A549 (cell line): ENCODE measurements at regions not wholly inside any gene's neighbourhood (a gene's known extent, or its start where the extent isn't known, plus 50 kb on each side); places are given as distances from the start of the nearest gene placed in this dataset.

Experiments
- ATAC-seq, 2 experiments: fragments of 200-7000 bp in 1 of 2; fragments of >200 bp in 1 of 2; cut with Nextera tagmentation in 1 of 2; cut with Tn5 transposase in 1 of 2; 3 replicates each; pipeline versions ENCODE4 v1.8.0 to v1.9.1; 2018 to 2020; ENCODE audit warnings: mild to moderate bottlenecking in 1 of 2, moderate library complexity in 1 of 2
- CTCF ChIA-PET: fragments of 300-600 bp; sonication (Branson Sonifier 250); formaldehyde crosslinking; extraction: SDS; loops from one replicate; lab custom pipeline; 2021; ENCODE audit warnings: antibody characterized with exemption, inconsistent platforms; lab: Yijun Ruan, JAX
- POLR2A ChIA-PET: fragments of 350-600 bp; formaldehyde crosslinking; extraction: SDS; loops from one replicate; lab custom pipeline; 2021; ENCODE audit warnings: antibody characterized with exemption, inconsistent platforms; lab: Yijun Ruan, JAX
- DNase-seq, 2 experiments: peaks; one replicate each; pipeline versions ENCODE4 v3.0.0 to v3.0.0-alpha.2; 2011 to 2016; ENCODE audit warnings: low read depth in 1 of 2, low spot score in 1 of 2
- FAIRE-seq: peaks from 2 replicates; lab custom pipeline; 2011; peaks lifted over from hg19 to GRCh38; lab: Jason Lieb, UNC
- H3K27ac ChIP-seq, 2 experiments: fragments of >200 bp; sonication (Bioruptor Twin); formaldehyde crosslinking; 3 replicates each; pipeline ENCODE4 v1.5.1; 2016 to 2017
- H3K4me1 ChIP-seq: fragments of >200 bp; sonication (Bioruptor Twin); formaldehyde crosslinking; 3 replicates; pipeline ENCODE4 v1.6.1; 2016
- H3K4me2 ChIP-seq: fragments of >200 bp; sonication (Bioruptor Twin); formaldehyde crosslinking; 3 replicates; pipeline ENCODE4 v1.6.1; 2016
- H3K4me3 ChIP-seq: fragments of >200 bp; sonication (Bioruptor Twin); formaldehyde crosslinking; 3 replicates; pipeline ENCODE4 v1.5.1; 2016
- H3K9me3 ChIP-seq: fragments of >200 bp; sonication (Bioruptor Twin); formaldehyde crosslinking; 3 replicates; pipeline ENCODE4 v1.6.1; 2016
- BHLHE40 ChIP-seq: IDR thresholded peaks from 2 replicates; pipeline ENCODE4 v1.6.1; 2012; ENCODE audit warnings: low read depth, low read length, inconsistent platforms
- CEBPB ChIP-seq, 2 experiments: fragments of >200 bp in 1 of 2; sonication (Bioruptor Twin) in 1 of 2; formaldehyde crosslinking in 1 of 2; IDR thresholded peaks; 2 replicates each; pipeline ENCODE4 v1.6.1; 2012 to 2016
- CHD2 ChIP-seq: fragments of 150-350 bp; IDR thresholded peaks from 2 replicates; pipeline ENCODE4 v1.6.1; 2014; ENCODE audit warnings: low read length; ENCODE audit not compliant: partially characterized antibody
- E2F6 ChIP-seq: IDR thresholded peaks from 2 replicates; pipeline ENCODE4 v1.6.1; 2012; ENCODE audit warnings: low read depth, borderline replicate concordance
- EHMT2 ChIP-seq: fragments of 200-600 bp; sonication (generic); IDR thresholded peaks from 2 replicates; pipeline ENCODE4 v1.6.1; 2016; ENCODE audit warnings: antibody characterized with exemption, low read depth, mild to moderate bottlenecking, moderate library complexity
- ELK1 ChIP-seq: fragments of 150-350 bp; IDR thresholded peaks from 2 replicates; pipeline ENCODE4 v1.6.1; 2014; ENCODE audit warnings: low read depth, mild to moderate bottlenecking, low read length
- ESRRA ChIP-seq: fragments of 150-350 bp; IDR thresholded peaks from 2 replicates; pipeline ENCODE4 v1.6.1; 2014; ENCODE audit warnings: mild to moderate bottlenecking, low read length, borderline replicate concordance
- FOSB ChIP-seq: fragments of 250-450 bp; sonication (Bioruptor Pico); IDR thresholded peaks from 2 replicates; pipeline ENCODE4 v1.5.0; 2020; ENCODE audit warnings: mild to moderate bottlenecking, moderate library complexity
- HEYL ChIP-seq: fragments of 250-450 bp; sonication (Bioruptor Pico); IDR thresholded peaks from 2 replicates; pipeline ENCODE4 v1.8.0; 2021; ENCODE audit warnings: mild to moderate bottlenecking, moderate library complexity
- KDM5A ChIP-seq: fragments of 200-600 bp; sonication (generic); IDR thresholded peaks from 2 replicates; pipeline ENCODE4 v1.6.1; 2016; ENCODE audit warnings: antibody characterized with exemption, mild to moderate bottlenecking
- MYC ChIP-seq: IDR thresholded peaks from 2 replicates; pipeline ENCODE4 v1.6.1; 2012; ENCODE audit warnings: mild to moderate bottlenecking, inconsistent platforms, low read length, improper control_type of control experiment, borderline replicate concordance
- PBX3 ChIP-seq: IDR thresholded peaks from 2 replicates; pipeline ENCODE4 v1.6.1; 2012
- POLR2A ChIP-seq: IDR thresholded peaks from 2 replicates; pipeline ENCODE4 v1.6.1; 2012; ENCODE audit warnings: mild to moderate bottlenecking, low read length
- RCOR1 ChIP-seq: fragments of 150-350 bp; IDR thresholded peaks from 2 replicates; pipeline ENCODE4 v1.6.1; 2014; ENCODE audit warnings: antibody characterized with exemption, low read length, low read depth
- RFX5 ChIP-seq: fragments of 450-650 bp; IDR thresholded peaks from 2 replicates; pipeline ENCODE4 v1.7.1; 2014; ENCODE audit warnings: antibody characterized with exemption, mild to moderate bottlenecking, moderate library complexity
- RNF2 ChIP-seq: fragments of 200-600 bp; sonication (generic); IDR thresholded peaks from 2 replicates; pipeline ENCODE4 v1.6.1; 2016; ENCODE audit warnings: low read depth, mild to moderate bottlenecking, antibody characterized with exemption, moderate library complexity, borderline replicate concordance
- SMC3 ChIP-seq: fragments of >200 bp; sonication (Bioruptor Twin); formaldehyde crosslinking; IDR thresholded peaks from 3 replicates; pipeline ENCODE4 v1.6.1; 2018; ENCODE audit warnings: inconsistent platforms
- SREBF2 ChIP-seq: fragments of 450-650 bp; IDR thresholded peaks from 2 replicates; pipeline ENCODE4 v1.6.1; 2014; ENCODE audit warnings: mild to moderate bottlenecking, moderate library complexity
- TFCP2L1 ChIP-seq: fragments of 250-450 bp; sonication (Bioruptor Pico); IDR thresholded peaks from 2 replicates; pipeline ENCODE4 v1.5.0; 2021; ENCODE audit warnings: mild to moderate bottlenecking
- TP53 ChIP-seq: fragments of 250-450 bp; sonication (Bioruptor Pico); IDR thresholded peaks from 2 replicates; pipeline ENCODE4 v1.5.0; 2021; ENCODE audit warnings: mild to moderate bottlenecking, moderate library complexity
- USF2 ChIP-seq: fragments of 450-650 bp; IDR thresholded peaks from 2 replicates; pipeline ENCODE4 v1.6.1; 2014; ENCODE audit warnings: antibody characterized with exemption
- ZFP36 ChIP-seq: fragments of 450-650 bp; IDR thresholded peaks from 2 replicates; pipeline ENCODE4 v1.6.1; 2014; ENCODE audit warnings: borderline replicate concordance; ENCODE audit not compliant: partially characterized antibody
- ZNF302 ChIP-seq: fragments of 250-450 bp; sonication (Bioruptor Pico); IDR thresholded peaks from 2 replicates; pipeline ENCODE4 v1.9.0; 2021; ENCODE audit warnings: inconsistent platforms, mild to moderate bottlenecking, moderate library complexity
- ZSCAN20 ChIP-seq: fragments of 250-450 bp; sonication (Bioruptor Pico); IDR thresholded peaks from 2 replicates; pipeline ENCODE4 v1.8.0; 2022; ENCODE audit warnings: mild to moderate bottlenecking, moderate library complexity
- WGBS: methylation state at CpG from one replicate; pipeline ENCODE4 v1.1.6; 2017; ENCODE audit errors: missing lambda C conversion rate; 5-methylcytosine and 5-hydroxymethylcytosine counted together
- TF ChIP-seq, protein P1 (sequence below): fragments of 250-450 bp; sonication (Bioruptor Pico); IDR thresholded peaks from 2 replicates; pipeline ENCODE4 v1.5.0; 2021; ENCODE audit warnings: mild to moderate bottlenecking, moderate library complexity, borderline replicate concordance
- TF ChIP-seq, protein P2 (sequence below): fragments of 200-600 bp; sonication (generic); IDR thresholded peaks from 2 replicates; pipeline ENCODE4 v1.6.1; 2016; ENCODE audit warnings: antibody characterized with exemption, mild to moderate bottlenecking, moderate library complexity

GRCh38 chr6:163645560-163645959 is 231.0 kb downstream of the QKI start:
- ChIA-PET CTCF (no interaction called here), POLR2A (no interaction called here)
- TF ChIP-seq ESRRA (no peak), MYC (no peak), ZSCAN20 (CRISPR knock-in tag) (no peak), ZNF302 (CRISPR knock-in tag) (no peak), PBX3 (no peak), FOSB (no peak), ZFP36 (no peak), HEYL (CRISPR knock-in tag) (no peak), RNF2 (no peak), POLR2A (no peak), TP53 (CRISPR knock-in tag) (no peak), RFX5 (no peak), E2F6 (no peak), RCOR1 (no peak), USF2 (no peak)
- TF ChIP-seq, protein P1, sequence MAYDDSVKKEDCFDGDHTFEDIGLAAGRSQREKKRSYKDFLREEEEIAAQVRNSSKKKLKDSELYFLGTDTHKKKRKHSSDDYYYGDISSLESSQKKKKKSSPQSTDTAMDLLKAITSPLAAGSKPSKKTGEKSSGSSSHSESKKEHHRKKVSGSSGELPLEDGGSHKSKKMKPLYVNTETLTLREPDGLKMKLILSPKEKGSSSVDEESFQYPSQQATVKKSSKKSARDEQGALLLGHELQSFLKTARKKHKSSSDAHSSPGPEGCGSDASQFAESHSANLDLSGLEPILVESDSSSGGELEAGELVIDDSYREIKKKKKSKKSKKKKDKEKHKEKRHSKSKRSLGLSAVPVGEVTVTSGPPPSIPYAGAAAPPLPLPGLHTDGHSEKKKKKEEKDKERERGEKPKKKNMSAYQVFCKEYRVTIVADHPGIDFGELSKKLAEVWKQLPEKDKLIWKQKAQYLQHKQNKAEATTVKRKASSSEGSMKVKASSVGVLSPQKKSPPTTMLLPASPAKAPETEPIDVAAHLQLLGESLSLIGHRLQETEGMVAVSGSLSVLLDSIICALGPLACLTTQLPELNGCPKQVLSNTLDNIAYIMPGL = no peak
- TF ChIP-seq, protein P2, sequence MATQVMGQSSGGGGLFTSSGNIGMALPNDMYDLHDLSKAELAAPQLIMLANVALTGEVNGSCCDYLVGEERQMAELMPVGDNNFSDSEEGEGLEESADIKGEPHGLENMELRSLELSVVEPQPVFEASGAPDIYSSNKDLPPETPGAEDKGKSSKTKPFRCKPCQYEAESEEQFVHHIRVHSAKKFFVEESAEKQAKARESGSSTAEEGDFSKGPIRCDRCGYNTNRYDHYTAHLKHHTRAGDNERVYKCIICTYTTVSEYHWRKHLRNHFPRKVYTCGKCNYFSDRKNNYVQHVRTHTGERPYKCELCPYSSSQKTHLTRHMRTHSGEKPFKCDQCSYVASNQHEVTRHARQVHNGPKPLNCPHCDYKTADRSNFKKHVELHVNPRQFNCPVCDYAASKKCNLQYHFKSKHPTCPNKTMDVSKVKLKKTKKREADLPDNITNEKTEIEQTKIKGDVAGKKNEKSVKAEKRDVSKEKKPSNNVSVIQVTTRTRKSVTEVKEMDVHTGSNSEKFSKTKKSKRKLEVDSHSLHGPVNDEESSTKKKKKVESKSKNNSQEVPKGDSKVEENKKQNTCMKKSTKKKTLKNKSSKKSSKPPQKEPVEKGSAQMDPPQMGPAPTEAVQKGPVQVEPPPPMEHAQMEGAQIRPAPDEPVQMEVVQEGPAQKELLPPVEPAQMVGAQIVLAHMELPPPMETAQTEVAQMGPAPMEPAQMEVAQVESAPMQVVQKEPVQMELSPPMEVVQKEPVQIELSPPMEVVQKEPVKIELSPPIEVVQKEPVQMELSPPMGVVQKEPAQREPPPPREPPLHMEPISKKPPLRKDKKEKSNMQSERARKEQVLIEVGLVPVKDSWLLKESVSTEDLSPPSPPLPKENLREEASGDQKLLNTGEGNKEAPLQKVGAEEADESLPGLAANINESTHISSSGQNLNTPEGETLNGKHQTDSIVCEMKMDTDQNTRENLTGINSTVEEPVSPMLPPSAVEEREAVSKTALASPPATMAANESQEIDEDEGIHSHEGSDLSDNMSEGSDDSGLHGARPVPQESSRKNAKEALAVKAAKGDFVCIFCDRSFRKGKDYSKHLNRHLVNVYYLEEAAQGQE = no peak
- Histone ChIP-seq H3K4me3 (no peak overlapping the region), H3K4me2 (no peak overlapping the region), H3K9me3 (no peaks in the 10 kb centered on the region), H3K27ac (no peak overlapping the region), H3K4me1 (no peaks in the 10 kb centered on the region)
- DNase-seq (no peak), FAIRE-seq (no peak), ATAC-seq (no peak)
- WGBS = 28% methylated on average over 10 of the region's 10 CpGs

- DNase-seq = no peak
- TF ChIP-seq, protein P1 = no peak
- no peak for TF ChIP-seq BHLHE40
- TF ChIP-seq EHMT2 = no peak
- TF ChIP-seq CEBPB (IDR thresholded peaks at IDR 0.05) = no peak
- no peak for TF ChIP-seq SREBF2
- no peak for TF ChIP-seq CHD2
- no peak for TF ChIP-seq KDM5A
- no peak for TF ChIP-seq TFCP2L1 (CRISPR knock-in tag)
- no peak for TF ChIP-seq ELK1
- no peak for TF ChIP-seq SMC3
- no peak for TF ChIP-seq USF2
- no peak for TF ChIP-seq HEYL (CRISPR knock-in tag)
These were observed 229.3 kb downstream of the QKI start for GRCh38 chr6:163643866-163644265.

More at GRCh38 chr6:163643866-163644265, 229.3 kb downstream of the QKI start:
- POLR2A ChIA-PET = no interaction called here
- CTCF ChIA-PET = no interaction called here
- no peaks in the 10 kb centered on the region for H3K4me1 ChIP-seq
- H3K27ac ChIP-seq = no peak overlapping the region
- no CpG with 5 or more reads among the region's 3 CpGs for WGBS
- ATAC-seq (no peak), FAIRE-seq (no peak)
- H3K9me3 ChIP-seq = no peaks in the 10 kb centered on the region
- H3K4me3 ChIP-seq = no peak overlapping the region
- no peak overlapping the region for H3K4me2 ChIP-seq
